AG09309 (cell line): ENCODE measurements at regions not wholly inside any gene's neighbourhood (a gene's known extent, or its start where the extent isn't known, plus 50 kb on each side); places are given as distances from the start of the nearest gene placed in this dataset.
"Not testable (repeated sequence)": the region's sequence is repeated elsewhere in the genome, so short reads cannot be mapped to it uniquely, and the experiment has no call there.

Experiments used
- DNase-seq: peaks from one replicate; pipeline ENCODE4 v3.0.0-alpha.2; 2010; ENCODE audit warnings: low read depth
- H3K4me3 ChIP-seq: 2 replicates; pipeline ENCODE4 v1.5.1; 2011; ENCODE audit warnings: mild to moderate bottlenecking, low read depth, low read length, moderate library complexity; ENCODE audit not compliant: control insufficient read depth
- CTCF ChIP-seq: IDR thresholded peaks from 2 replicates; pipeline ENCODE4 v1.5.1; 2011; ENCODE audit warnings: mild to moderate bottlenecking, low read depth, low read length, inconsistent platforms; ENCODE audit not compliant: insufficient read depth, control insufficient read depth; ENCODE audit errors: missing control alignments

DNA sequence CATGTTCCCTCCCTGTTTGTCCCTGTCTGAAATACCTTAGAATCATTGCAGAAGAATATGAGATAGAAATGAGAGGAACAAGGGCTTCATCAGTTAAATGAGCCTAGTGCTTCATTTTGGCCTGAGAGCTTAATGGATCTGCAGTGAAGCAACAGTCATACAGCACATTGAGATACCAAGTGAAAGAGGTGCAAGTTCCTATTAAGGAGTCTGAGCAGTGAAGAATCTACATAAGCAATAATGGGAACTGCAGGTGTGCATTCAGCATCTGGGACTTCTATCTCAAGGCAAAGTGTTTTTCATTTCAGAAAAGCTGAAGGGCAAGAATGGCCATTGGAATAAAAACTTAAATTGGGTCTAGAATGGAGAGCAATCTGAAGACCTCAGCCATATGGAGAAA lies 323.2 kb upstream of the SLC39A10 start:
- no peak for DNase-seq
- TF ChIP-seq CTCF: no peak
- H3K4me3 ChIP-seq: no peak overlapping the region

- no peak for TF ChIP-seq CTCF
- no peak overlapping the region for H3K4me3 ChIP-seq
- no peak for DNase-seq
Measured at GRCh38 chr2:195331966-195332365, 325.1 kb upstream of the SLC39A10 start.

DNA sequence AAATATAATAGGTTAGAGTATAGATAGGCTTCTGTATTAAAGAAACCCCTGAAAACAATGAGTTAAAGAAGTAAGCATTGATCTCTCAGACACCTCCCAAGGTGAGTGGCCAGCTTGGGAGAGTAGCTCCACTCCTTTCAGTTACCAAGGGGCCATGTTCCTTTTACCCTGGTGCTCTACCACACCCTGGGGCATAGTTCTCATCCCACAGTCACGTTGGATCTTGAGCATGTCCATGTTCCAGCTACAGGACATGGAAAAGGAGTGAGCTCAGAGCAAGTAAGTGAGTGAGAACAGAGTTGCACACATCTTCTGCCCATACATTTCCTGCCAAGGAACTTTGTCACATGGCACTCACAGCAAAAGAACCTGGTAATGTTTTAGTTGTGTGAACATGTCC lies 325.9 kb upstream of the SLC39A10 start:
- no peak for TF ChIP-seq CTCF
- no peak overlapping the region for H3K4me3 ChIP-seq
- no peak for DNase-seq

DNA sequence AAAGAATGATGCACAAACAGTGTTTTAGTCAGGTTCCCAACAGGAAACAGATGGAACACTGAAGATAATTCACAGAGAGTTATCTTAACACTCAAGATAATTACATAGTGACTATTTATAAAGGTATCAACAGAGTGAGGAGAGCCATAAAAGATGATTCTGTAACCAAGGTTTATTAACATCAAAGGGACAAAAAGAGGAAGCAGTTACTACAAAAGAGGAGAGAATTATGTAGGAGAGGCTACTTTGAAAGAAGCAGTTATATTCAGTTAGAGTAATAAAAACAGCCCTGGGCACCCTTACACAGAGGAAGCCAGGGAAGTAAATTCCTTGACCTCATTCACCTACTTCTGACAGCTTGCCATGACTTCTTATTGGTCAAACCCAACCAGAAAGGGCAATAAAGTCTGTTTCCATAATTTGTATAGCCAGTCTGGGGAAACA lies 326.5 kb upstream of the SLC39A10 start:
- TF ChIP-seq CTCF: no peak
- no peak for DNase-seq
- no peak overlapping the region for H3K4me3 ChIP-seq

DNA sequence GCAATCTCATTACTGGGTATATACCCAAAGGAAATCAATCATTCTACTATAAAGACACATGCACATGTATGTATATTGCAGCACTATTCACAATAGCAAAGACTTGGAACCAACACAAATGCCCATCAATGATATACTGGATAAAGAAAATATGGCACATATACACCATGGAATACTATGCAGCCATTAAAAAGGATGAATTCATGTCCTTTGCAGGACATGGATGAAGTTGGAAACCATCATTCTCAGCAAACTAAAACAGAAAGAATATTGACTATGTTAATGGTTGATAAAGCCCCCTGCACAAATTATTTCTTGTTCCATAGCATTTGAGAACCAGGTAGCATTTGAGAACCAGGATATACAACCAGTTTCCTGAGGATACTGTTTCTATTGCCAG lies 327.2 kb upstream of the SLC39A10 start:
- not testable (repeated sequence) for DNase-seq, H3K4me3 ChIP-seq

- DNase-seq: no peak
- no peak for TF ChIP-seq CTCF
- H3K4me3 ChIP-seq: no peak overlapping the region
Measured at GRCh38 chr2:195326537-195326936, 330.5 kb upstream of the SLC39A10 start.

GRCh38 chr2:195322324-195322723 lies 334.7 kb upstream of the SLC39A10 start:
- TF ChIP-seq CTCF: no peak
- DNase-seq: no peak
- no peak overlapping the region for H3K4me3 ChIP-seq

- DNase-seq: no peak
- no peak overlapping the region for H3K4me3 ChIP-seq
- no peak for TF ChIP-seq CTCF
Measured at GRCh38 chr2:195320413-195320973, 336.5 kb upstream of the SLC39A10 start.
